HUES48 (cell line): ENCODE measurements at regions not wholly inside any gene's neighbourhood (a gene's known extent, or its start where the extent isn't known, plus 50 kb on each side); places are given as distances from the start of the nearest gene placed in this dataset.

ENCODE experiments used
- H3K27ac ChIP-seq: one replicate; pipeline ENCODE4 v1.7.0; 2013; ENCODE audit warnings: low read depth, low read length, inconsistent platforms
- H3K27me3 ChIP-seq: 2 replicates; pipeline ENCODE4 v1.6.1; 2013; ENCODE audit warnings: mild to moderate bottlenecking, low read length; ENCODE audit not compliant: control insufficient read depth, insufficient read depth
- H3K36me3 ChIP-seq: 2 replicates; pipeline ENCODE4 v1.6.1; 2013; ENCODE audit warnings: low read length; ENCODE audit not compliant: control insufficient read depth, insufficient read depth
- H3K4me1 ChIP-seq: 2 replicates; pipeline ENCODE4 v1.6.1; 2013; ENCODE audit warnings: mild to moderate bottlenecking, low read length; ENCODE audit not compliant: control insufficient read depth, insufficient read depth
- H3K4me3 ChIP-seq: 2 replicates; pipeline ENCODE4 v1.5.1; 2013; ENCODE audit warnings: mild to moderate bottlenecking, low read depth, low read length
- H3K9ac ChIP-seq: 2 replicates; pipeline ENCODE4 v1.6.1; 2013; ENCODE audit warnings: mild to moderate bottlenecking, low read depth, low read length, moderate library complexity
- H3K9me3 ChIP-seq: 2 replicates; pipeline ENCODE4 v1.6.1; 2013; ENCODE audit warnings: low read length; ENCODE audit not compliant: control insufficient read depth, insufficient read depth

DNA sequence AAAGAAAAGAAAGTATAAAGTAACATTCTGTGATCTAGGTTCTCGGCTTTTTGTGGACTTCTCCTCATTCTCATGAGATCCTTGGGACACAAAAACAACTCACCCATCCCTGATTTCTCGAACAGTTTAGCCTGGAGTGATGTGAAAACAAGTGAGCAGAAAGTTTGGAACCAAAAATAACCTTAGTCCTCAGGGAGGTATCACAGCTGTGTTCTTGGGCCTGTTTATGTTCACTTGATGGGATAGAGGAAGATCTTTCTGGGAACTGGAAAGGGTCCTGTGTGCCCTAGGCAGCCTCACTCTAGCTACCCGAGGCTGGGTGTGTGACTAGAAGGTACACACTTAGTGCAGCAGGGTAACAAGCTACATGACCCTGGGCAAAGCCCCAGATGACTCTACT is 308.8 kb upstream of the PDZRN3 start:
- Histone ChIP-seq H3K27ac (no peak overlapping the region), H3K27me3 (no peaks in the 10 kb centered on the region), H3K36me3 (no peaks in the 10 kb centered on the region), H3K9ac (no peak overlapping the region), H3K4me3 (no peak overlapping the region), H3K4me1 (no peaks in the 10 kb centered on the region), H3K9me3 (no peaks in the 10 kb centered on the region)

DNA sequence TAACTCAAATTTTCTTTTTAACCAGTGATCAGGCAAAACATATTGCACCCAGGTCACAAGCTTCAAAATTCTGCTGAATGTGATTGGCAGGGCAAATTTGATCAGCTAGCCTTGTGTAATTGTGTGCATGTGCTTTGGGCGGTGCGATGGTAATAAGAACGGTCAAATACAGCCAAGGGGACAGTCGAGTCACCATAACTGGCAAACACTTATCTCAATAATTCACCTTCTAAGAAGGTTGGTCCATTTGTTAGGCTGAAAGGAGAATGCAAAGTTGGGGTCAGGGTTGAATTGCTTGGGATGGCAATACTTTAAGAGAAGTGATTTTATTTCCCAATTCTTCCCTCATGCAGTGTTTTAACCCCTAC is 302.4 kb upstream of the PDZRN3 start:
- Histone ChIP-seq H3K4me1 (peaks cover 11% of the 10 kb centered on the region; the same call in 1 of the 2 replicates), H3K4me3 (no peak overlapping the region), H3K27ac (no peak overlapping the region), H3K9me3 (no peaks in the 10 kb centered on the region), H3K36me3 (no peaks in the 10 kb centered on the region), H3K27me3 (no peaks in the 10 kb centered on the region), H3K9ac (no peak overlapping the region)

DNA sequence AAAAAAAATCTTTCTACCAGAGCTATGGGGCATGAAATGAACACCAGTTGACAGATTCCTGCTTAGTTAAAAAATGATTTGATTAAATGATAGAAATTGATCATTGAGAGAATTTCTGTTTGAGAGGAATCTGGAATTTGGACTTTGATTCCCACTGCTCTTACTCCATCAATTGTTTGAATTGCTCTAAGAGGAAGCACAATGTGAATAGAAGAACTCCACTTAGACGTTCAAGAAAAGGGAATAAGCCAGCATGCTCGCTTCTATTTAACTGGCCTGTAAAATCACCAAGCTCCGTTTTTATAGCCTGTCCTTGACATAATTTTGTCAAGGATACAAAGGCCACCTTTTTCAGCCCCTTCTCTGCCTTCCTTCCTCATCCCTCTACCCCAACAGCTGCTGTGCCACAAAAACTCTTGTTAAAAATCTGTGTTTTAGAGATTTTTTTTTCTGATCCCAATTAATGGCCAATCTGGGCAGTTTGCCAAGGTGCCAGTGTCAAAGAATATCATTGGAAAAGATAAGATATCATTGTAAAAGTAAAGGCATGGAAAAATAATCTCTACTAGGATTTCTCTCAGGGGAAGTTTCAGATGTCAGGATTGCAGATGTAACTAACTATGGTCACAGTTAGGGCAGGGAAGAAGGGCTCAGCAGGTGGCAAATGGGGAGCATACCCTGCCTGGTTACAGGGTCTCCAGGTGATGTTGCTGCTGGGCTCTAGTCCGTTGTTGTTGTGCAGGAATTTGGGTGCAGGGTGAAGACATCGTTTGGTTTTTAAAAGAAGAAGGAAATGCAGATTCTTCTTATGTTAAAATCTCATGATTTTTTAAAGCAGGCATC is 301.8 kb upstream of the PDZRN3 start:
- Histone ChIP-seq H3K27ac (no peak overlapping the region), H3K9me3 (no peaks in the 10 kb centered on the region), H3K4me3 (no peak overlapping the region), H3K36me3 (no peaks in the 10 kb centered on the region), H3K9ac (no peak overlapping the region), H3K4me1 (peaks cover 11% of the 10 kb centered on the region; the same call in 1 of the 2 replicates), H3K27me3 (no peaks in the 10 kb centered on the region)

DNA sequence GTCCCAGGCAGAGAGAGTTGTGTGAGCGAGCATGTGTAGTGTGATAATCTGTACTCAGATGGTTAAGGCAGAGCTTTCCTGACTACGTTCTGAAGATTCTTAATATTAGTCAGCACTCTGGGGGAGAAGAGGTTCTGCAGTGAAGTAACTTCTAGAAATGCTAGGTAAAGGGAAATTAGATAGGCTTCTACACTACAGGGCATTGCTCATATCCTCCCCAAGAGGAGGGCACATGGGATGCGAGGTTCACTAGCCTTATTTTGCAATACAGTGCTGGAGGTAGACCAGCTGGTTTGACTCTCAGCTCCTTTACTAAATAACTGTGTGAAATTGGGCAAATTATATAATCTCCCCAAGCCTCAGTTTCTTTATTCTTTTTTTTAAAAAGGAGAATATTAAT is 300.3 kb upstream of the PDZRN3 start:
- Histone ChIP-seq H3K27me3 (no peaks in the 10 kb centered on the region), H3K9ac (no peak overlapping the region), H3K36me3 (no peaks in the 10 kb centered on the region), H3K9me3 (no peaks in the 10 kb centered on the region), H3K4me3 (no peak overlapping the region), H3K27ac (no peak overlapping the region), H3K4me1 (peaks cover 11% of the 10 kb centered on the region; the same call in 1 of the 2 replicates)

DNA sequence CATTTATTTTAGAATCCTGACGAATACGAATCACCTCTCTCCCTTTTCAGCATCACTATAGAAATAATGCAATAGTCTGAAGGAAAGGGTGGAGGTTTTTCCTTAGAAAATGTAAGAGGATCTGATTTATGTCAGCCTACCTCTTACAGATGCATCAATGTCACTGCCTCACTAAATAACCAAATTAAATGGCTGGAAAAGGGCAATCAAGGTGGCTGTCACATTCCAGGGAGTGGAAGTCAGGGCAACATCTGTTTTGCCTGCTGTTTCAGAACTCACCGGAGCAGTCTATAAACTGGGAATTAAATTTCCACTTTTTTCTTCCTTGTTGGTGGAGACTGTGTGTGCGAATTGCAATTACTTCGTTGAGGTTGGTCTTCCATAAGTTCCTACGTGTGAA is 299.3 kb upstream of the PDZRN3 start:
- Histone ChIP-seq H3K27me3 (no peaks in the 10 kb centered on the region), H3K4me1 (peaks cover 11% of the 10 kb centered on the region; the same call in 1 of the 2 replicates), H3K9me3 (no peaks in the 10 kb centered on the region), H3K27ac (no peak overlapping the region), H3K9ac (no peak overlapping the region), H3K4me3 (no peak overlapping the region), H3K36me3 (no peaks in the 10 kb centered on the region)

DNA sequence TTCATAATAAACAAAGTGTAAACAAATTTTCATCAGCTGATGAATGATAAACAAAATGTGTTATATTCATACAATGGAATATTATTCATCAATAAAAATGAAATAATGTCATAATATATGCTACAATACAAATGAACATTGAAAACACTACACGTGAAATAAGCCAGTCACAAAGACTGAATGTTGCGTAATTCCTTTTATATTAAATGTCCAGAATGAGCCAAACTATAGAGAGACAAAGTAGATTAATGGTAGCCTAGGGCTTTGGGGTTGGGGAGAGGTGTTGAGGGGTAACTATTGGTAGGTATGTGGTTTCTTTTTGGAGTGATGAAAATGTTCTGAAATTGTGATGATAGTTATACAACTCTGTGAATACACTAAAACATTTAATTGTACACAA is 292.9 kb upstream of the PDZRN3 start:
- Histone ChIP-seq H3K4me1 (no peaks in the 10 kb centered on the region), H3K9me3 (no peaks in the 10 kb centered on the region), H3K4me3 (no peak overlapping the region), H3K9ac (no peak overlapping the region), H3K27ac (no peak overlapping the region), H3K27me3 (no peaks in the 10 kb centered on the region), H3K36me3 (no peaks in the 10 kb centered on the region)

DNA sequence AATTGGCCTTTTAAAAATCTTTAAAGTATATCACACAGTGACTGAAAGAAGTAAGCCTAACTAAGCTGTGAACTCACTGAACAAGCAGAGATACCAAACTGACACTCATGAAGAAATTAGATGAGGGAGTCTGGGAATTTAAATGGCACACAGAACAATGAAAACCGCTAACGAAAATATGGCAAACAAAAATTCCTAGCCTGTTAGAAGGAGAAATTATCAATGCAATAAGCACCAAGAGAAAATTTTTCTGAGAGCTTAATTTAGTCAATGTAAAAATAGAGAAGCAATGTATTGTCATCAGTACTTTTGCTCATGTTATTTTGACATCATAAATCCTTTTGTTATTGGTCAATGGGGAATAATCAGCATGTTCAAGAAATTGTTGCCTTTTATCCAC is 291.1 kb upstream of the PDZRN3 start:
- Histone ChIP-seq H3K36me3 (no peaks in the 10 kb centered on the region), H3K27ac (no peak overlapping the region), H3K4me1 (no peaks in the 10 kb centered on the region)

DNA sequence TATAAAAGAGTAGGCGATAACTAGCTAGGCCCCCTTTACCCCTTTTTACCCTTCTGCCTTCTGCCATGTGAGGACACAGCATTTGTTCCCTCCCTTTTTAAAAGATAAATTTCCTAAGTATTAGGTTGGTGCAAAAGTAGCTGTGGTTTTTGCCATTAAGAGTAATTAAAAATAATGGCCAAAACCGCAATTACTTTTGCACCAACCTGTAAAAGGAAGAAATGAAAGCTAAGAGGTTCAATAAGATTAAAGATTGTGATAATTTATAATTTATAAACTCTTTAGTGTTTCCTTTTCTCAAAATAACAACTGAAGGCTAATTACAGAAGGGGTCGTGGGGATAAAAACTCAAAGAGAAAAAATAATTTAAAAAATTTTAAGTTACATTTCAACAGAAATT is 283.5 kb upstream of the PDZRN3 start:
- Histone ChIP-seq H3K36me3 (no peaks in the 10 kb centered on the region), H3K9ac (no peak overlapping the region), H3K4me3 (no peak overlapping the region), H3K9me3 (no peaks in the 10 kb centered on the region), H3K4me1 (no peaks in the 10 kb centered on the region), H3K27ac (no peak overlapping the region), H3K27me3 (no peaks in the 10 kb centered on the region)

More for the DNA sequence above, 291.1 kb upstream of the PDZRN3 start:
- no peaks in the 10 kb centered on the region for H3K9me3 ChIP-seq
- no peaks in the 10 kb centered on the region for H3K27me3 ChIP-seq
- no peak overlapping the region for H3K4me3 ChIP-seq
- H3K9ac ChIP-seq, result no peak overlapping the region

DNA sequence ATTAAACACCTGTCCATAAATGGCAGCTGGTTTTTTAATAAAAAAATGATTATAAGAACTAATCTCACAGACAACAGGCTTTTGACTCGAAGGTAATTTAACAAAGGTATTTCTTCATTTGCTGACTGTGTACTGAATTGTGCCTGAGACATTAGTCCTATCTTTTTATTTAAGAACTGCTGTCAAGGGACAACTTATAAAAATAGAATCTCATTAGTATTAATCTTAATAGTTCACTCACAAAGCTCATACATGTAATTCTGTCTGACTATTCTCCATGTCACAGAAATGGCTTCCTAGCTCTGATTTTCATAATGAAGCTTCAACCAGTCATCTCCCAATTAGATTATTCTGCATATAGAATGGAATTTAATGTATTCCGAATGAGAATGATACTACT is 276.9 kb upstream of the PDZRN3 start:
- Histone ChIP-seq H3K27ac (no peak overlapping the region), H3K4me1 (no peaks in the 10 kb centered on the region), H3K9me3 (no peaks in the 10 kb centered on the region), H3K36me3 (no peaks in the 10 kb centered on the region), H3K9ac (no peak overlapping the region), H3K4me3 (no peak overlapping the region), H3K27me3 (no peaks in the 10 kb centered on the region)

DNA sequence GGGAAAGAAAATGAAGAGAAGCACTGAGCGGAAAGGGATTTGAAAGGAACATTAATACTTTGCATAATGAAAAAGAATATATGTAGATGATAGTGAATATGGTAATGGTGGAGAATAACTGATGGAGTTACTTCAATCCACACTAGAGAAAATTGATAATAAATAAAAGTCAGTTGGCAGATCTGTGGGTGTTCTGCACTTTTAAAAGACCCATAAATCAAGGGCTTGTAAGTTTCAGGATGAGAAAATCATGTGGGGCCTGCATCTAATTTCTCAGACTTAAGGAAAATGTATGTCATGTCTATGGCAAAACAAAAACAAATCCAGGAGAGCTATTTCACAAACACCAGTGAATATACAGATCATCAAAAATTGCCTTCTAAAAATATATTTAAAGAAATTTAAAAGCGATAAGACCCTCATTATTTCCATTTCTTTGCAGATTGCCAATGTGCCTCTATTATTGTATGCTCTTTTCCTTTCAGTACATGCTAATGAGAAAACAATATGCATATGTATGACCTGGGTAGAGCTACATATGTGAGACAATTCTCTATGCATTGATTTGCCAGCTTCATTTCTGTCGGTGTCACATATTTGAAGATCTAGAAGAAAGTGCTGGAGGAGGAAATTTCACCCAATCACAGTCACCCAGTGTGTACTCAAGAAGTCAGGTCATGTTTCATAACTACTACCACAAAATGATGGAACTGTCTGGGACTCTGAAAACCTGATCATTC is 269.9 kb upstream of the PDZRN3 start:
- Histone ChIP-seq H3K9me3 (no peaks in the 10 kb centered on the region), H3K27me3 (no peaks in the 10 kb centered on the region), H3K36me3 (no peaks in the 10 kb centered on the region), H3K4me1 (no peaks in the 10 kb centered on the region), H3K9ac (no peak overlapping the region), H3K27ac (no peak overlapping the region), H3K4me3 (no peak overlapping the region)

DNA sequence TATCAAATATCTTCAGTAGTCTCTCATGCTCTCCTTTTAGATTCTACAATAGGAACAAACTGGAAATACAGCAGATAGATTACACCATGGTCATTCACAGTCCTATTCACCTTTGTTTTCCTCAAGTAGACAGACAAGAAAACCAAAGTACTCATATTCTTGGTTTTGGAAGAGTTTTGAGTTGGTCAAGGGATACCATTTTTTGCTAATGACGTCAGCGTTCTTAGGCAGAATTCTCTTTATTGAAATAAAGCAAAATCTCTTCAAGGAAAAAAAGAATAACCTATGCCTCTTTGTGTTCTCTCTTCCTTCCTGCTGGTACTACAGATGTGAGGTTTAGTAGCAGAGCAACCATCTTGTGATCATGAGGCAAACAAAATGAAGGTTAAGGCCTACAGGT is 268.3 kb upstream of the PDZRN3 start:
- Histone ChIP-seq H3K27me3 (no peaks in the 10 kb centered on the region), H3K9me3 (no peaks in the 10 kb centered on the region), H3K27ac (no peak overlapping the region), H3K4me3 (no peak overlapping the region), H3K36me3 (no peaks in the 10 kb centered on the region), H3K9ac (no peak overlapping the region), H3K4me1 (no peaks in the 10 kb centered on the region)
